D721Med (cell line): ENCODE measurements at regions not wholly inside any gene's neighbourhood (a gene's known extent, or its start where the extent isn't known, plus 50 kb on each side); places are given as distances from the start of the nearest gene placed in this dataset.
"Not testable (repeated sequence)": the region's sequence is repeated elsewhere in the genome, so short reads cannot be mapped to it uniquely, and the experiment has no call there.

ENCODE experiments used
- DNase-seq: peaks from one replicate; pipeline ENCODE4 v3.0.0; 2011; ENCODE audit warnings: low spot score; ENCODE audit not compliant: insufficient read length
- FAIRE-seq: peaks from 2 replicates; lab custom pipeline; 2011; peaks lifted over from hg19 to GRCh38; lab: Jason Lieb, UNC
- CTCF ChIP-seq: IDR thresholded peaks from 2 replicates; pipeline ENCODE4 v1.5.1; 2012; ENCODE audit warnings: mild to moderate bottlenecking, control low read depth; ENCODE audit not compliant: insufficient read depth; ENCODE audit errors: missing control alignments

- no peak for FAIRE-seq
- no peak for TF ChIP-seq CTCF
- no peak for DNase-seq
Measured at GRCh38 chr9:74044844-74045243, 452.3 kb upstream of the RORB start.

- TF ChIP-seq CTCF, result no peak
- FAIRE-seq (no peak), DNase-seq (no peak)
Measured at GRCh38 chr9:74056023-74056422, 441.1 kb upstream of the RORB start.

- FAIRE-seq, DNase-seq: not testable (repeated sequence)
Measured at GRCh38 chr9:74057051-74057450, 440.1 kb upstream of the RORB start.

GRCh38 chr9:74064702-74065101, 432.4 kb upstream of the RORB start:
- TF ChIP-seq CTCF, result no peak
- no peak for FAIRE-seq
- DNase-seq, result no peak

GRCh38 chr9:74066128-74066527, 431.0 kb upstream of the RORB start:
- no peak for TF ChIP-seq CTCF
- FAIRE-seq (no peak), DNase-seq (no peak)

- no peak for FAIRE-seq
- TF ChIP-seq CTCF, result no peak
- no peak for DNase-seq
Measured at GRCh38 chr9:74066605-74067004, 430.5 kb upstream of the RORB start.

GRCh38 chr9:74071502-74071901, 425.6 kb upstream of the RORB start:
- no peak for DNase-seq
- FAIRE-seq, result no peak
- no peak for TF ChIP-seq CTCF

GRCh38 chr9:74073897-74074296, 423.2 kb upstream of the RORB start:
- TF ChIP-seq CTCF, result no peak
- no peak for DNase-seq
- no peak for FAIRE-seq
